Lung (tissue), 11 donors: ENCODE measurements at regions not wholly inside any gene's neighbourhood (a gene's known extent, or its start where the extent isn't known, plus 50 kb on each side); places are given as distances from the start of the nearest gene placed in this dataset.

ENCODE experiments used
- ATAC-seq: fragments of 200-7000 bp; cut with Tn5 transposase; one replicate; pipeline ENCODE4 v1.9.1; 2020; ENCODE audit warnings: moderate number of reproducible peaks; ENCODE audit not compliant: insufficient read depth, low FRiP score
- DNase-seq, 3 donors: peaks; one replicate each; pipeline ENCODE4 v3.0.0-alpha.2; 2013 to 2017
- H3K27ac ChIP-seq, 2 donors: one replicate each; pipeline ENCODE4 v1.5.1; 2013; ENCODE audit warnings: mild to moderate bottlenecking in 2 of 2, moderate library complexity in 2 of 2, control low read depth in 1 of 2, inconsistent platforms in 1 of 2, low read depth in 1 of 2, low read length in 1 of 2
- H3K27me3 ChIP-seq, 3 donors: one replicate each; pipeline ENCODE4 v1.5.1; 2013; ENCODE audit warnings: low read length in 2 of 3; ENCODE audit not compliant: control insufficient read depth in 3 of 3, insufficient read depth in 3 of 3
- H3K36me3 ChIP-seq, 4 donors: one replicate each; pipeline ENCODE4 v1.5.1; 2013; ENCODE audit warnings: low read length in 4 of 4, mild to moderate bottlenecking in 1 of 4, moderate library complexity in 1 of 4; ENCODE audit not compliant: control insufficient read depth in 4 of 4, insufficient read depth in 4 of 4
- H3K4me1 ChIP-seq, 5 donors: one replicate each; pipeline ENCODE4 v1.5.1; 2013; ENCODE audit warnings: low read length in 5 of 5, mild to moderate bottlenecking in 2 of 5, moderate library complexity in 1 of 5; ENCODE audit not compliant: control insufficient read depth in 5 of 5, insufficient read depth in 5 of 5
- H3K4me3 ChIP-seq: one replicate; pipeline ENCODE4 v1.5.1; 2013; ENCODE audit warnings: mild to moderate bottlenecking, control low read depth, moderate library complexity
- H3K9ac ChIP-seq, 2 donors: one replicate each; pipeline ENCODE4 v1.5.1; 2013; ENCODE audit warnings: low read length in 2 of 2, control low read depth in 1 of 2; ENCODE audit not compliant: insufficient read depth in 1 of 2
- H3K9me3 ChIP-seq, 4 donors: one replicate each; pipeline ENCODE4 v1.5.1; 2013; ENCODE audit warnings: low read length in 3 of 4, mild to moderate bottlenecking in 1 of 4, moderate library complexity in 1 of 4; ENCODE audit not compliant: control insufficient read depth in 4 of 4, insufficient read depth in 3 of 4
- CTCF ChIP-seq: IDR thresholded peaks from 2 replicates; pipeline ENCODE4 v1.5.1; 2012; ENCODE audit warnings: mild to moderate bottlenecking; ENCODE audit errors: control extremely low read depth, extremely low read depth
- WGBS, 2 donors: extraction: QIAGEN DNeasy Blood & Tissue Kit; methylation state at CpG; one replicate each; pipeline ENCODE4 v1.1.7; 2013; 5-methylcytosine and 5-hydroxymethylcytosine counted together
- donor health status: control.
- donor health status: control.
- donor health status: Bipolar disorder and iron deficiency.
- donor health status: healthy.
- donor health status: DM: yes; HTN: yes; CAD: no.

- no peaks in the 10 kb centered on the region for H3K9me3 ChIP-seq
- WGBS, 2 donors: 54 to 66% methylated on average over 3 of the region's 3 CpGs
- no peaks in the 10 kb centered on the region for H3K4me1 ChIP-seq
- TF ChIP-seq CTCF: no peak
- DNase-seq: no peak
- no peaks in the 10 kb centered on the region for H3K27me3 ChIP-seq
- H3K36me3 ChIP-seq: no peaks in the 10 kb centered on the region
- no peak overlapping the region for H3K4me3 ChIP-seq
- ATAC-seq: no peak
- H3K9ac ChIP-seq: no peak overlapping the region
- H3K27ac ChIP-seq: no peak overlapping the region
Measured at GRCh38 chr18:2028986-2029385, 542.3 kb downstream of the METTL4 start.

- H3K4me1 ChIP-seq: no peaks in the 10 kb centered on the region
- ATAC-seq (no peak), DNase-seq (no peak)
- no peak overlapping the region for H3K9ac ChIP-seq
- no peak overlapping the region for H3K27ac ChIP-seq
- H3K4me3 ChIP-seq: no peak overlapping the region
- H3K9me3 ChIP-seq: no peaks in the 10 kb centered on the region
- no peak for TF ChIP-seq CTCF
- H3K27me3 ChIP-seq: no peaks in the 10 kb centered on the region
- no peaks in the 10 kb centered on the region for H3K36me3 ChIP-seq
Measured at GRCh38 chr18:2030647-2031046, 540.7 kb downstream of the METTL4 start.

DNA sequence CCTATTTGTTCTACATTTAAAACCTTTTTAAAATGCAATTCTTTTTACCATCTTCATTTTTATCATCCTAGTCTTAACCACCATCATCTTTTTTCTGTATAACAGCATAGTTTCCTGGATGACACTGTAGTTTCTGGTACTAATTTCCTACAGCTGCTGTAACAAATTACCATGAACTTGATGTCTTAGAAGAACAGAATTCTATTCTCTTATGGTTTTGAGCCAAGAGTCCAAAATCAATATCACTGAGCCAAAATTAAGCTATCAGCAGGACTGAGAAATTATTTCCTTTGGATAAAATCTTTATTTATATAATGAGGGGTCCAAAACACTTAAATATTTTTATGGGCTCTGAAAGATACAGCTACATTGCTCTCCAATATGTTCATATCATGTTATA is 539.3 kb downstream of the METTL4 start:
- DNase-seq (no peak), ATAC-seq (no peak)
- H3K4me3 ChIP-seq: no peak overlapping the region
- H3K9me3 ChIP-seq: no peaks in the 10 kb centered on the region
- no peak for TF ChIP-seq CTCF
- no peak overlapping the region for H3K9ac ChIP-seq
- no peaks in the 10 kb centered on the region for H3K4me1 ChIP-seq
- H3K27ac ChIP-seq: no peak overlapping the region
- no peaks in the 10 kb centered on the region for H3K27me3 ChIP-seq
- no peaks in the 10 kb centered on the region for H3K36me3 ChIP-seq

GRCh38 chr18:2035056-2035455 is 536.2 kb downstream of the METTL4 start:
- no peak for DNase-seq
- Histone ChIP-seq H3K27ac (no peak overlapping the region), H3K4me1 (no peaks in the 10 kb centered on the region), H3K4me3 (no peak overlapping the region), H3K36me3 (no peaks in the 10 kb centered on the region), H3K27me3 (no peaks in the 10 kb centered on the region), H3K9me3 (no peaks in the 10 kb centered on the region), H3K9ac (no peak overlapping the region)
- no peak for TF ChIP-seq CTCF
- WGBS, 2 donors: 93 to 95% methylated on average over 7 of the region's 7 CpGs
- ATAC-seq: no peak
